ENCODE measurements at regions not wholly inside any gene's neighbourhood (a gene's known extent, or its start where the extent isn't known, plus 50 kb on each side); places are given as distances from the start of the nearest gene placed in this dataset.
"Not testable (repeated sequence)": the region's sequence is repeated elsewhere in the genome, so short reads cannot be mapped to it uniquely, and the experiment has no call there.

DNA sequence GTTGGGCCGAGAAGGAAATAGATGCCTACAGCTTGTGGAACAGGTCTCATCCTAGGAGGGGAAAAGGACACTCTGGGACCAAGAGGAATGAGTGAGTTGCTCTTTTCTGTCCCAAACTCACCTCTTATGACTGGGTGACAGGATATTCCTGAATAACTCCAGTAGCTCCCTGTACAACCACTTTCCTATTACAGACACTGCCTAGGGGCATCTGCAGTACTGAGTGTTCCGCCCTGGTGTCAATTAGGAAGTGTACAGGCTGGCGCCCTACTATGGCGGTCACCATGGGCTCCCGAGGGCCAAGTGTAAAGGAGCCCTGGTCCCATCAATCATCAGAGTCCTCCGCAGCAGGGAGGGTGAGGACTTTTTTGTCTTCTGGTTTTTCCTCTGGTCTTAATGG lies 343.4 kb upstream of the USP9Y start:
- no CpG with 5 or more reads among the region's 6 CpGs for WGBS
- DNase-seq (ENCODE audit: low spot score in 2 of 2), result no peak
- Histone ChIP-seq H3K9me3 (no peaks in the 10 kb centered on the region), H3K4me1 (no peaks in the 10 kb centered on the region), H3K27ac (no peak overlapping the region), H3K4me3 (no peak overlapping the region), H3K36me3 (no peaks in the 10 kb centered on the region), H3K27me3 (no peaks in the 10 kb centered on the region)
- no peak for TF ChIP-seq POLR2A (IDR thresholded peaks at IDR 0.05)

- Histone ChIP-seq H3K4me3 (no peak overlapping the region), H3K9me3 (no peaks in the 10 kb centered on the region), H3K27me3 (no peaks in the 10 kb centered on the region), H3K4me1 (no peaks in the 10 kb centered on the region), H3K36me3 (no peaks in the 10 kb centered on the region), H3K27ac (no peak overlapping the region)
- TF ChIP-seq POLR2A (IDR thresholded peaks at IDR 0.05) (no peak), EP300 (IDR thresholded peaks at IDR 0.05) (no peak), POLR2AphosphoS5 (IDR thresholded peaks at IDR 0.05) (no peak)
- TF ChIP-seq, protein P1, sequence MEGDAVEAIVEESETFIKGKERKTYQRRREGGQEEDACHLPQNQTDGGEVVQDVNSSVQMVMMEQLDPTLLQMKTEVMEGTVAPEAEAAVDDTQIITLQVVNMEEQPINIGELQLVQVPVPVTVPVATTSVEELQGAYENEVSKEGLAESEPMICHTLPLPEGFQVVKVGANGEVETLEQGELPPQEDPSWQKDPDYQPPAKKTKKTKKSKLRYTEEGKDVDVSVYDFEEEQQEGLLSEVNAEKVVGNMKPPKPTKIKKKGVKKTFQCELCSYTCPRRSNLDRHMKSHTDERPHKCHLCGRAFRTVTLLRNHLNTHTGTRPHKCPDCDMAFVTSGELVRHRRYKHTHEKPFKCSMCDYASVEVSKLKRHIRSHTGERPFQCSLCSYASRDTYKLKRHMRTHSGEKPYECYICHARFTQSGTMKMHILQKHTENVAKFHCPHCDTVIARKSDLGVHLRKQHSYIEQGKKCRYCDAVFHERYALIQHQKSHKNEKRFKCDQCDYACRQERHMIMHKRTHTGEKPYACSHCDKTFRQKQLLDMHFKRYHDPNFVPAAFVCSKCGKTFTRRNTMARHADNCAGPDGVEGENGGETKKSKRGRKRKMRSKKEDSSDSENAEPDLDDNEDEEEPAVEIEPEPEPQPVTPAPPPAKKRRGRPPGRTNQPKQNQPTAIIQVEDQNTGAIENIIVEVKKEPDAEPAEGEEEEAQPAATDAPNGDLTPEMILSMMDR (IDR thresholded peaks at IDR 0.05), result no peak
- no CpG with 5 or more reads among the region's 7 CpGs for WGBS
- DNase-seq (ENCODE audit: low spot score in 2 of 2), result no peak
These were observed 342.7 kb upstream of the USP9Y start for GRCh38 chrY:12358337-12358736.

GRCh38 chrY:12359867-12360266 lies 341.2 kb upstream of the USP9Y start:
- H3K9me3 ChIP-seq, result no peaks in the 10 kb centered on the region
- H3K27me3 ChIP-seq, result no peaks in the 10 kb centered on the region
- H3K27ac ChIP-seq, result no peak overlapping the region
- no peak overlapping the region for H3K4me3 ChIP-seq
- WGBS, result no CpG with 5 or more reads among the region's 9 CpGs
- H3K36me3 ChIP-seq, result no peaks in the 10 kb centered on the region
- H3K4me1 ChIP-seq, result no peaks in the 10 kb centered on the region
- TF ChIP-seq POLR2AphosphoS5 (IDR thresholded peaks at IDR 0.05) (no peak), POLR2A (IDR thresholded peaks at IDR 0.05) (no peak), EP300 (IDR thresholded peaks at IDR 0.05) (no peak)
- TF ChIP-seq, protein P1 (IDR thresholded peaks at IDR 0.05), result no peak
- no peak for DNase-seq (ENCODE audit: low spot score in 2 of 2)

- H3K9me3 ChIP-seq, result no peaks in the 10 kb centered on the region
- DNase-seq (ENCODE audit: low spot score in 2 of 2), result no peak
These were observed 340.5 kb upstream of the USP9Y start for GRCh38 chrY:12360496-12360895.

GRCh38 chrY:12365311-12365910 lies 335.6 kb upstream of the USP9Y start:
- no peaks in the 10 kb centered on the region for H3K36me3 ChIP-seq
- H3K4me1 ChIP-seq, result no peaks in the 10 kb centered on the region
- no peaks in the 10 kb centered on the region for H3K9me3 ChIP-seq
- no peak overlapping the region for H3K27ac ChIP-seq
- no peaks in the 10 kb centered on the region for H3K27me3 ChIP-seq
- no CpG with 5 or more reads among the region's 5 CpGs for WGBS
- H3K4me3 ChIP-seq, result no peak overlapping the region
- no peak for DNase-seq (ENCODE audit: low spot score in 2 of 2)
- TF ChIP-seq EP300 (IDR thresholded peaks at IDR 0.05) (no peak), POLR2A (IDR thresholded peaks at IDR 0.05) (no peak), POLR2AphosphoS5 (IDR thresholded peaks at IDR 0.05) (no peak)
- TF ChIP-seq, protein P1 (IDR thresholded peaks at IDR 0.05), result no peak

More at GRCh38 chrY:12360496-12360895, 340.5 kb upstream of the USP9Y start:
- Histone ChIP-seq H3K4me1 (no peaks in the 10 kb centered on the region), H3K27me3 (no peaks in the 10 kb centered on the region), H3K27ac (no peak overlapping the region), H3K36me3 (no peaks in the 10 kb centered on the region), H3K4me3 (no peak overlapping the region)
- TF ChIP-seq POLR2AphosphoS5 (IDR thresholded peaks at IDR 0.05) (no peak), POLR2A (IDR thresholded peaks at IDR 0.05) (no peak), EP300 (IDR thresholded peaks at IDR 0.05) (no peak)
- TF ChIP-seq, protein P1 (IDR thresholded peaks at IDR 0.05), result no peak
- whole genome bisulfite sequencing, result no CpG with 5 or more reads among the region's 9 CpGs

- no CpG with 5 or more reads among the region's 2 CpGs for WGBS
- not testable (repeated sequence) for H3K4me1 ChIP-seq; H3K27me3 ChIP-seq; H3K36me3 ChIP-seq; DNase-seq (ENCODE audit: low spot score in 2 of 2); H3K27ac ChIP-seq; H3K9me3 ChIP-seq; H3K4me3 ChIP-seq
These were observed 326.4 kb upstream of the USP9Y start for GRCh38 chrY:12374588-12374987.

DNA sequence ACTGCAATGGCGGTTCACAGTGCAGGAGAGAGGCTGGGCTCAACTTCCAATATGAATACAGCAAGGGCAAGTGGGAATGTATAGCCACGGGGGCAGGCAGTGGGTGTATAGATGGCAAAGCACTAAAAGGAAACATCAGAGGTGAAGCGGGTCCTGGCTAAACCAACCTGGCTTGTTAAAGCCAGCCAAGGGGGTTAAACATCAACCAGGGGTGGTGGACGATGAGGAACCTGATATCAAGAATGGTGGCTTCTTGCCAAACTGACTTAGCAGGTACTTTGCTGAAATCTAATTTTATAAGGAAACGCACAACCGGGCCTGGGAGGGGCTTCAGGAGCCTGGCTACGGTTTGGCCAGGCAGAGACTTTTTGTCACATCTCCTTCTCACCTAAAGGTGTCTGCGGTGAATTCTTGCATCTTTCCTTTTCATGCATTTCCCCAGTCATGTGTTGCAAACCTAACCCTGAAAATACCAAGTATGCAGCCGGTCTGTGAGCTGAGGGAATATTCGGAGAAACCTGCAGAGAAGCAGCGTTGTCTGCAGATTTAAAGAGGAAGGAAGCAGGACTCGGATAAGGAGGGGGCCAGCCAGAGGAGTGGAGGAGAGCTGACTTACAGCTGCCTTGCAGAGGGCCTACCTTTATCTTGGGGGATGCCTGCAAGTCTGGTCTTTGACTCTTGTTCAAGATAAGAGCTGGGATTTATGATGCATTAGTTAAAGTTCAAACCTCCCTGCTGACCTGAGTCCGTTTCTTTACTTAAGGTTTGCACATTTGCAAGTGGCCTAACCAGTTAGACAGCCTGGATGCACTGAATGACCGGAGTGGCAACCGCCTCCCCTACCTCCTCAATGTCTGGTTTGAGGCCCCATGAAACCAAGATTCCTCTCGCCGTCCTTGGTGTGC lies 309.1 kb upstream of the USP9Y start:
- no CpG with 5 or more reads among the region's 17 CpGs for WGBS
- not testable (repeated sequence) for H3K4me3 ChIP-seq; DNase-seq (ENCODE audit: low spot score in 2 of 2); H3K4me1 ChIP-seq; H3K27ac ChIP-seq; H3K36me3 ChIP-seq; H3K9me3 ChIP-seq; H3K27me3 ChIP-seq
